HCT116 (cell line): ENCODE measurements at regions not wholly inside any gene's neighbourhood (a gene's known extent, or its start where the extent isn't known, plus 50 kb on each side); places are given as distances from the start of the nearest gene placed in this dataset.

Experiments
- ATAC-seq: fragments of 200-7000 bp; cut with Tn5 transposase; 2 replicates; pipeline ENCODE4 v1.9.1; 2020; ENCODE audit warnings: mild to moderate bottlenecking, moderate library complexity
- BruUV-seq: library from RNA; stranded (reverse); fragments of 400-500 nt; replicated peaks from 2 replicates; lab custom pipeline; 2021; lab: Mats Ljungman, UMichigan
- CTCF ChIA-PET: fragments of 300-600 bp; sonication (Branson Sonifier 250); formaldehyde crosslinking; loops from one replicate; lab custom pipeline; 2021; ENCODE audit warnings: antibody characterized with exemption; lab: Charles Lee
- POLR2A ChIA-PET: fragments of 300-600, 350-600 bp; sonication (Branson Sonifier 250); formaldehyde crosslinking; loops from one replicate; lab custom pipeline; 2021; ENCODE audit warnings: antibody characterized with exemption; lab: Charles Lee
- RAD21 ChIA-PET, 2 experiments: fragments of 300-600 bp; sonication (Branson Sonifier 250); formaldehyde crosslinking; loops; one replicate each; lab custom pipeline; 2023; ENCODE audit warnings: low total read pairs in 2 of 2; ENCODE audit not compliant: uncharacterized antibody in 2 of 2, unreplicated experiment in 2 of 2, low non-redundant PET in 1 of 2; lab: Charles Lee
- DNase-seq: peaks from one replicate; pipeline ENCODE4 v3.0.0-alpha.2; 2010; ENCODE audit warnings: low read depth, low spot score
- H2AFZ ChIP-seq: fragments of 200-600 bp; shearing (Covaris generic), sonication (generic); 2 replicates; pipeline ENCODE4 v1.6.1; 2017; ENCODE audit warnings: low read depth, mixed run types, mixed read lengths, antibody characterized with exemption, low read length; ENCODE audit not compliant: poor library complexity, severe bottlenecking
- H3K27ac ChIP-seq: 2 replicates; pipeline ENCODE4 v1.5.1; 2012; ENCODE audit warnings: low read depth, low read length
- H3K27me3 ChIP-seq: fragments of 200-600 bp; sonication (generic); 2 replicates; pipeline ENCODE4 v1.6.1; 2016; ENCODE audit warnings: mixed run types, low read length, mixed read lengths; ENCODE audit not compliant: insufficient read depth
- H3K36me3 ChIP-seq, 2 experiments: fragments of 200-500 bp in 1 of 2; fragments of 200-600 bp in 1 of 2; sonication (Bioruptor generic) in 1 of 2; sonication (generic) in 1 of 2; 2 replicates each; pipeline versions ENCODE4 v1.5.1 to v1.6.1; 2014 to 2016; ENCODE audit warnings: low read length in 2 of 2, inconsistent platforms in 1 of 2, mixed read lengths in 1 of 2, mixed run types in 1 of 2; ENCODE audit not compliant: insufficient read depth in 2 of 2, control insufficient read depth in 1 of 2
- H3K4me1 ChIP-seq, 2 experiments: fragments of 200-600 bp in 1 of 2; sonication (generic) in 1 of 2; 2 replicates each; pipeline versions ENCODE4 v1.5.1 to v1.6.1; 2012 to 2017; ENCODE audit warnings: low read length in 2 of 2, inconsistent platforms in 1 of 2, mild to moderate bottlenecking in 1 of 2, mixed read lengths in 1 of 2, mixed run types in 1 of 2, moderate library complexity in 1 of 2; ENCODE audit not compliant: insufficient read depth in 2 of 2, control insufficient read depth in 1 of 2
- H3K4me2 ChIP-seq: fragments of 200-600 bp; sonication (generic); 2 replicates; pipeline ENCODE4 v1.6.1; 2017; ENCODE audit warnings: mixed run types, low read length, mixed read lengths
- H3K4me3 ChIP-seq, 2 experiments: fragments of 200-600 bp in 1 of 2; sonication (generic) in 1 of 2; replicated peaks in 1 of 2; 2 replicates each; pipeline ENCODE4 v1.5.1; 2011 to 2016; ENCODE audit warnings: low read length in 2 of 2, control low read depth in 1 of 2, low read depth in 1 of 2, mild to moderate bottlenecking in 1 of 2, mixed read lengths in 1 of 2, mixed run types in 1 of 2
- H3K79me2 ChIP-seq: fragments of 200-600 bp; sonication (generic); 2 replicates; pipeline ENCODE4 v1.6.1; 2017; ENCODE audit warnings: mild to moderate bottlenecking, mixed run types, low read length, moderate library complexity, mixed read lengths; ENCODE audit not compliant: insufficient read depth
- H3K9ac ChIP-seq: fragments of 200-600 bp; sonication (generic); 2 replicates; pipeline ENCODE4 v1.6.1; 2016; ENCODE audit warnings: low read length, mixed read lengths
- H3K9me2 ChIP-seq: fragments of 200-600 bp; sonication (generic), shearing (Covaris generic); 2 replicates; pipeline ENCODE4 v1.6.1; 2017; ENCODE audit warnings: mixed run types, mild to moderate bottlenecking, moderate library complexity; ENCODE audit not compliant: insufficient read depth
- H3K9me3 ChIP-seq, 2 experiments: fragments of 200-500 bp in 1 of 2; fragments of 200-600 bp in 1 of 2; sonication (Bioruptor generic) in 1 of 2; sonication (generic) in 1 of 2; 2 replicates each; pipeline ENCODE4 v1.6.1; 2014 to 2017; ENCODE audit warnings: low read length in 2 of 2, mixed read lengths in 2 of 2, inconsistent platforms in 1 of 2, low read depth in 1 of 2, mild to moderate bottlenecking in 1 of 2, mixed run types in 1 of 2, moderate library complexity in 1 of 2; ENCODE audit not compliant: control insufficient read depth in 1 of 2, insufficient read depth in 1 of 2
- H4K20me1 ChIP-seq: fragments of 200-600 bp; sonication (generic), shearing (Covaris generic); 2 replicates; pipeline ENCODE4 v1.6.1; 2017; ENCODE audit warnings: mixed run types, mild to moderate bottlenecking, moderate library complexity; ENCODE audit not compliant: insufficient read depth
- CBX3 ChIP-seq: IDR thresholded peaks from 2 replicates; pipeline ENCODE4 v1.6.1; 2012; ENCODE audit warnings: low read depth
- CEBPB ChIP-seq: IDR thresholded peaks from 2 replicates; pipeline ENCODE4 v1.6.1; 2012; ENCODE audit warnings: low read depth
- CTCF ChIP-seq, 3 experiments: fragments of 200-600 bp in 1 of 3; sonication (generic) in 1 of 3; IDR thresholded peaks in 2 of 3; conservative IDR thresholded peaks in 1 of 3; 2 replicates each; pipeline ENCODE4 v1.5.1; 2012 to 2017; ENCODE audit warnings: low read depth in 2 of 3, low read length in 2 of 3, antibody characterized with exemption in 1 of 3, borderline replicate concordance in 1 of 3, control low read depth in 1 of 3, mild to moderate bottlenecking in 1 of 3, mixed read lengths in 1 of 3, mixed run types in 1 of 3, moderate library complexity in 1 of 3; ENCODE audit not compliant: insufficient read depth in 1 of 3
- ELF1 ChIP-seq: IDR thresholded peaks from 2 replicates; pipeline ENCODE4 v1.6.1; 2012; ENCODE audit warnings: low read depth, borderline replicate concordance
- EZH2 ChIP-seq: fragments of 200-600 bp; sonication (generic); IDR thresholded peaks from 2 replicates; pipeline ENCODE4 v1.6.1; 2017; ENCODE audit warnings: antibody characterized with exemption, mixed run types
- FOSL1 ChIP-seq: IDR thresholded peaks from 2 replicates; pipeline ENCODE4 v1.6.1; 2012; ENCODE audit warnings: low read depth
- JUND ChIP-seq: IDR thresholded peaks from 2 replicates; pipeline ENCODE4 v1.6.1; 2012
- MAX ChIP-seq: IDR thresholded peaks from 2 replicates; pipeline ENCODE4 v1.6.1; 2012
- POLR2A ChIP-seq: IDR thresholded peaks from 2 replicates; pipeline ENCODE4 v1.7.0; 2011; ENCODE audit warnings: borderline replicate concordance; ENCODE audit not compliant: insufficient read depth, insufficient read length; ENCODE audit errors: extremely low read depth
- POLR2AphosphoS5 ChIP-seq: IDR thresholded peaks from 2 replicates; pipeline ENCODE4 v1.6.1; 2011; ENCODE audit warnings: mild to moderate bottlenecking, low read depth, low read length, moderate library complexity
- RAD21 ChIP-seq: IDR thresholded peaks from 2 replicates; pipeline ENCODE4 v1.6.1; 2012; ENCODE audit warnings: low read depth, mild to moderate bottlenecking
- SIN3A ChIP-seq: IDR thresholded peaks from 2 replicates; pipeline ENCODE4 v1.6.1; 2012; ENCODE audit warnings: low read depth
- SP1 ChIP-seq: IDR thresholded peaks from 2 replicates; pipeline ENCODE4 v1.6.1; 2012; ENCODE audit warnings: low read depth
- SRF ChIP-seq: IDR thresholded peaks from 2 replicates; pipeline ENCODE4 v1.6.1; 2012; ENCODE audit warnings: low read depth
- TCF7L2 ChIP-seq: IDR thresholded peaks from 2 replicates; pipeline ENCODE4 v1.7.0; 2011; ENCODE audit warnings: borderline replicate concordance, inconsistent platforms; ENCODE audit not compliant: insufficient read depth, insufficient read length; ENCODE audit errors: extremely low read depth
- YY1 ChIP-seq: IDR thresholded peaks from 2 replicates; pipeline ENCODE4 v1.6.1; 2011; ENCODE audit warnings: low read length, low read depth, moderate library complexity, mild to moderate bottlenecking; ENCODE audit not compliant: insufficient replicate concordance; ENCODE audit errors: extremely low read depth
- ZBTB33 ChIP-seq: IDR thresholded peaks from 2 replicates; pipeline ENCODE4 v1.6.1; 2011; ENCODE audit warnings: mild to moderate bottlenecking, low read length, moderate library complexity; ENCODE audit not compliant: insufficient replicate concordance; ENCODE audit errors: extremely low read depth
- ZFX ChIP-seq: fragments of 450-650 bp; IDR thresholded peaks from 2 replicates; pipeline ENCODE4 v1.6.1; 2017
- ZNF274 ChIP-seq: fragments of 200-500 bp; sonication (Bioruptor generic); IDR thresholded peaks from 2 replicates; pipeline ENCODE4 v1.6.1; 2014; ENCODE audit warnings: mild to moderate bottlenecking, low read depth, low read length, inconsistent platforms
- intact Hi-C: fragments of 100-400 bp; cut with micrococcal nuclease; formaldehyde crosslinking; loops from 2 replicates; pipeline ENCODE4 v1.10.0; 2022

- Histone ChIP-seq H3K9ac (no peak overlapping the region), H3K4me1 (no peaks in the 10 kb centered on the region), H4K20me1 (no peaks in the 10 kb centered on the region), H3K9me3 (peaks cover 3 to 17% of the 10 kb centered on the region in 2 experiments; a peak in 2 of 4 replicates), H3K36me3 (no peaks in the 10 kb centered on the region), H3K9me2 (no peaks in the 10 kb centered on the region), H3K27ac (no peak overlapping the region), H3K27me3 (no peaks in the 10 kb centered on the region), H3K4me2 (no peak overlapping the region), H2AFZ (no peak overlapping the region), H3K4me3 (no peak overlapping the region), H3K79me2 (no peaks in the 10 kb centered on the region)
- intact Hi-C loops, result no loop called here
- ATAC-seq (no peak), DNase-seq (no peak)
- CTCF ChIA-PET, result no interaction called here
- TF ChIP-seq ZNF274, result no peak
- TF ChIP-seq POLR2A, result no peak
- BruUV-seq, result no TSS peak
- POLR2A ChIA-PET, result no interaction called here
- RAD21 ChIA-PET, result no interaction called here
Observed at GRCh38 chr5:17897776-17898175, 263.5 kb downstream of the TAF11L14 start.

DNA sequence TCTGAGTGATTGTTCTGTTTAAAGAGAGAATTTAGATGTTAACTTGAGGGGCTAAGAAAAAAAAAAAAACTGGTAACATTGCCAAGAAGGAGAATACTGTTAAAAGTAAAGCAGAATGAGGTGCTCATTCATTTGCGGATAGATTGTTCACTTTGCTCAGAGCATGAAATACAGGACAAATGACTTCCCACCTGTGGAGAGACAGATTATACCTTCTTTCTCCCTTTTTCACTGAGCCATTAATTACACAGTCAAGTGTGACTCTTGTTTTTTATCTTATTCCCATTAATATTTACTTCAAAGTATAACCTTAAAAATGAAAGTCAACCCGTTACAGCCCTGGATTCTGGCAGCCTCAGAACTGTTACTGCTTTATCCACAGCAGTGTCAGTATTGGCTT is 264.5 kb downstream of the TAF11L14 start:
- CTCF ChIA-PET, result no interaction called here
- no peak for TF ChIP-seq POLR2AphosphoS5
- no peak for TF ChIP-seq MAX
- TF ChIP-seq TCF7L2, result no peak
- no peak for TF ChIP-seq ZBTB33
- no peak for TF ChIP-seq CEBPB
- no peak for TF ChIP-seq EZH2
- TF ChIP-seq JUND, result no peak
- TF ChIP-seq CBX3, result no peak
- no peak for TF ChIP-seq POLR2A
- no peak for TF ChIP-seq ZNF274
- TF ChIP-seq RAD21, result no peak
- TF ChIP-seq ELF1, result no peak
- TF ChIP-seq YY1, result no peak
- no peak for TF ChIP-seq SP1
- no peak for TF ChIP-seq FOSL1
- no peak for TF ChIP-seq SIN3A
- TF ChIP-seq CTCF (IDR thresholded peaks at IDR 0.05 in 2 of 3, conservative IDR thresholded peaks at IDR 0.05 in 1 of 3; ENCODE audit: borderline replicate concordance in 1 of 3, insufficient read depth in 1 of 3, low read depth in 2 of 3, low read length in 2 of 3), result no peak
- no peak for TF ChIP-seq SRF
- no peak for TF ChIP-seq ZFX

More for the DNA sequence above, 264.5 kb downstream of the TAF11L14 start:
- H3K27me3 ChIP-seq, result no peaks in the 10 kb centered on the region
- H3K27ac ChIP-seq, result no peak overlapping the region
- H3K9me3 ChIP-seq, result peaks cover 3 to 19% of the 10 kb centered on the region in 2 experiments; a peak in 2 of 4 replicates
- DNase-seq (no peak), ATAC-seq (no peak)
- H3K4me2 ChIP-seq, result no peak overlapping the region
- H3K36me3 ChIP-seq, result no peaks in the 10 kb centered on the region
- intact Hi-C loops, result no loop called here
- H2AFZ ChIP-seq, result no peak overlapping the region
- H3K4me1 ChIP-seq, result no peaks in the 10 kb centered on the region
- no TSS peak for BruUV-seq
- H3K9ac ChIP-seq, result no peak overlapping the region
- no peaks in the 10 kb centered on the region for H3K9me2 ChIP-seq
- ChIA-PET POLR2A (no interaction called here), RAD21 (no interaction called here)
- H3K4me3 ChIP-seq, result no peak overlapping the region
- no peaks in the 10 kb centered on the region for H3K79me2 ChIP-seq
- H4K20me1 ChIP-seq, result no peaks in the 10 kb centered on the region
